Activated CD4-positive, alpha-beta T cell treated with anti-CD3 and anti-CD28 coated beads for 36 hours (primary cell): ENCODE measurements at regions not wholly inside any gene's neighbourhood (a gene's known extent, or its start where the extent isn't known, plus 50 kb on each side); places are given as distances from the start of the nearest gene placed in this dataset.

ENCODE experiments used
- ATAC-seq: fragments of 200-7000 bp; cut with Tn5 transposase; one replicate; pipeline ENCODE4 v1.10.0; 2021; ENCODE audit warnings: mild to moderate bottlenecking, moderate library complexity
- CTCF ChIA-PET: fragments of 350-600 bp; sonication (Branson Sonifier 250); formaldehyde crosslinking; loops from one replicate; lab custom pipeline; 2021; ENCODE audit warnings: antibody characterized with exemption; lab: Charles Lee
- POLR2A ChIA-PET: fragments of 350-600 bp; sonication (Branson Sonifier 250); formaldehyde crosslinking; loops from one replicate; lab custom pipeline; 2021; ENCODE audit warnings: antibody characterized with exemption, inconsistent platforms; lab: Charles Lee
- DNase-seq: peaks from one replicate; pipeline ENCODE4 v3.0.0-alpha.2; 2020
- H3K27ac Mint-ChIP-seq: one replicate; pipeline ENCODE4 v1.8.0; 2021; ENCODE audit warnings: mixed read lengths
- H3K27me3 Mint-ChIP-seq: one replicate; pipeline ENCODE4 v1.8.0; 2021; ENCODE audit warnings: mixed read lengths
- H3K36me3 Mint-ChIP-seq: one replicate; pipeline ENCODE4 v1.8.0; 2021; ENCODE audit warnings: low read depth, mixed read lengths
- H3K4me1 Mint-ChIP-seq: one replicate; pipeline ENCODE4 v1.8.0; 2021; ENCODE audit warnings: mixed read lengths
- H3K4me3 Mint-ChIP-seq: one replicate; pipeline ENCODE4 v1.8.0; 2021; ENCODE audit warnings: mild to moderate bottlenecking, moderate library complexity, mixed read lengths
- H3K9me3 Mint-ChIP-seq: one replicate; pipeline ENCODE4 v1.8.0; 2021; ENCODE audit warnings: low read depth, mixed read lengths
- intact Hi-C, 2 experiments: fragments of 100-400 bp; cut with DNase I in 1 of 2; cut with micrococcal nuclease in 1 of 2; formaldehyde crosslinking; loops; one replicate each; pipeline versions ENCODE4 v1.14.2 to v1.15.1; 2022 to 2024; cut with DNase I, micrococcal nuclease

- H3K9me3 Mint-ChIP-seq, result no peaks in the 10 kb centered on the region
- no peaks in the 10 kb centered on the region for H3K36me3 Mint-ChIP-seq
- H3K27me3 Mint-ChIP-seq, result no peaks in the 10 kb centered on the region
- ChIA-PET POLR2A (no interaction called here), CTCF (interaction anchor here (0.6 to 0.9 kb wide), 2 partner anchors 1011 to 1791 kb away, joined by 3 to 4 read pairs; no protein-coding TSS in a partner anchor)
- DNase-seq (no peak), ATAC-seq (no peak)
- no peaks in the 10 kb centered on the region for H3K4me1 Mint-ChIP-seq
- no peak overlapping the region for H3K27ac Mint-ChIP-seq
- intact Hi-C loops, result no loop called here
- H3K4me3 Mint-ChIP-seq, result no peak overlapping the region
These were observed 220.5 kb downstream of the PMAIP1 start for GRCh38 chr18:60120231-60120750.

GRCh38 chr18:60117321-60117720 is 217.5 kb downstream of the PMAIP1 start:
- Mint-ChIP-seq H3K9me3 (no peaks in the 10 kb centered on the region), H3K27me3 (peaks cover 4% of the 10 kb centered on the region), H3K4me1 (no peaks in the 10 kb centered on the region), H3K4me3 (no peak overlapping the region), H3K27ac (no peak overlapping the region), H3K36me3 (no peaks in the 10 kb centered on the region)
- ChIA-PET POLR2A (no interaction called here), CTCF (no interaction called here)
- intact Hi-C loops, result no loop called here
- no peak for DNase-seq
- no peak for ATAC-seq

GRCh38 chr18:60113396-60113795 is 213.6 kb downstream of the PMAIP1 start:
- Mint-ChIP-seq H3K9me3 (no peaks in the 10 kb centered on the region), H3K36me3 (no peaks in the 10 kb centered on the region), H3K4me3 (no peak overlapping the region), H3K4me1 (no peaks in the 10 kb centered on the region), H3K27me3 (peaks cover 4% of the 10 kb centered on the region), H3K27ac (no peak overlapping the region)
- intact Hi-C loops, result no loop called here
- ChIA-PET CTCF (no interaction called here), POLR2A (no interaction called here)
- DNase-seq (no peak), ATAC-seq (no peak)

- no peak for ATAC-seq
- POLR2A ChIA-PET, result no interaction called here
- Mint-ChIP-seq H3K4me3 (no peak overlapping the region), H3K9me3 (no peaks in the 10 kb centered on the region), H3K27me3 (peaks cover 4% of the 10 kb centered on the region), H3K4me1 (no peaks in the 10 kb centered on the region), H3K36me3 (no peaks in the 10 kb centered on the region), H3K27ac (no peak overlapping the region)
- DNase-seq, result no peak
- CTCF ChIA-PET, result no interaction called here
- intact Hi-C loops, result no loop called here
These were observed 212.6 kb downstream of the PMAIP1 start for GRCh38 chr18:60112369-60112768.

GRCh38 chr18:60111525-60111924 is 211.7 kb downstream of the PMAIP1 start:
- Mint-ChIP-seq H3K27me3 (peaks cover 4% of the 10 kb centered on the region), H3K36me3 (no peaks in the 10 kb centered on the region), H3K27ac (no peak overlapping the region), H3K4me1 (no peaks in the 10 kb centered on the region), H3K9me3 (no peaks in the 10 kb centered on the region), H3K4me3 (no peak overlapping the region)
- DNase-seq (no peak), ATAC-seq (no peak)
- ChIA-PET POLR2A (no interaction called here), CTCF (interaction anchor here (0.7 kb wide), 1 partner anchor 1046 kb away, joined by 3 read pairs; no protein-coding TSS in a partner anchor)
- intact Hi-C loops, result no loop called here

- ATAC-seq (no peak), DNase-seq (no peak)
- no peaks in the 10 kb centered on the region for H3K9me3 Mint-ChIP-seq
- H3K36me3 Mint-ChIP-seq, result no peaks in the 10 kb centered on the region
- no peaks in the 10 kb centered on the region for H3K4me1 Mint-ChIP-seq
- ChIA-PET POLR2A (no interaction called here), CTCF (interaction anchor here (0.7 kb wide), 1 partner anchor 1047 kb away, joined by 3 read pairs; no protein-coding TSS in a partner anchor)
- H3K27me3 Mint-ChIP-seq, result peaks cover 4% of the 10 kb centered on the region
- H3K27ac Mint-ChIP-seq, result no peak overlapping the region
- intact Hi-C loops, result no loop called here
- no peak overlapping the region for H3K4me3 Mint-ChIP-seq
These were observed 211.0 kb downstream of the PMAIP1 start for GRCh38 chr18:60110836-60111235.

GRCh38 chr18:60100778-60101177 is 201.0 kb downstream of the PMAIP1 start:
- Mint-ChIP-seq H3K9me3 (no peaks in the 10 kb centered on the region), H3K27ac (no peak overlapping the region), H3K27me3 (no peaks in the 10 kb centered on the region), H3K4me3 (no peak overlapping the region), H3K4me1 (no peaks in the 10 kb centered on the region), H3K36me3 (no peaks in the 10 kb centered on the region)
- ChIA-PET POLR2A (no interaction called here), CTCF (interaction anchor here (0.5 to 1.1 kb wide), 2 partner anchors 14 to 53 kb away, joined by 3 read pairs; no protein-coding TSS in a partner anchor)
- intact Hi-C loops, result no loop called here
- DNase-seq (no peak), ATAC-seq (no peak)

GRCh38 chr18:60099709-60100108 is 199.9 kb downstream of the PMAIP1 start:
- Mint-ChIP-seq H3K36me3 (no peaks in the 10 kb centered on the region), H3K9me3 (no peaks in the 10 kb centered on the region), H3K27me3 (no peaks in the 10 kb centered on the region), H3K4me1 (no peaks in the 10 kb centered on the region), H3K4me3 (no peak overlapping the region), H3K27ac (no peak overlapping the region)
- ATAC-seq (no peak), DNase-seq (no peak)
- intact Hi-C loops, result no loop called here
- CTCF ChIA-PET, result no interaction called here
- POLR2A ChIA-PET, result no interaction called here

GRCh38 chr18:60096428-60096827 is 196.6 kb downstream of the PMAIP1 start:
- ChIA-PET CTCF (no interaction called here), POLR2A (no interaction called here)
- H3K9me3 Mint-ChIP-seq, result peaks cover 6% of the 10 kb centered on the region
- intact Hi-C loops, result no loop called here
- DNase-seq (no peak), ATAC-seq (no peak)
- H3K27me3 Mint-ChIP-seq, result no peaks in the 10 kb centered on the region
- H3K4me1 Mint-ChIP-seq, result no peaks in the 10 kb centered on the region
- no peak overlapping the region for H3K4me3 Mint-ChIP-seq
- no peaks in the 10 kb centered on the region for H3K36me3 Mint-ChIP-seq
- no peak overlapping the region for H3K27ac Mint-ChIP-seq

- H3K4me1 Mint-ChIP-seq, result no peaks in the 10 kb centered on the region
- H3K27me3 Mint-ChIP-seq, result no peaks in the 10 kb centered on the region
- H3K27ac Mint-ChIP-seq, result no peak overlapping the region
- POLR2A ChIA-PET, result no interaction called here
- intact Hi-C loops, result no loop called here
- ATAC-seq, result no peak
- no peak overlapping the region for H3K4me3 Mint-ChIP-seq
- CTCF ChIA-PET, result no interaction called here
- peaks cover 6% of the 10 kb centered on the region for H3K9me3 Mint-ChIP-seq
- no peak for DNase-seq
- H3K36me3 Mint-ChIP-seq, result no peaks in the 10 kb centered on the region
These were observed 192.3 kb downstream of the PMAIP1 start for GRCh38 chr18:60092073-60092472.

GRCh38 chr18:60090170-60090569 is 190.4 kb downstream of the PMAIP1 start:
- Mint-ChIP-seq H3K4me3 (no peak overlapping the region), H3K36me3 (no peaks in the 10 kb centered on the region), H3K27me3 (no peaks in the 10 kb centered on the region), H3K27ac (no peak overlapping the region), H3K4me1 (no peaks in the 10 kb centered on the region), H3K9me3 (peaks cover 6% of the 10 kb centered on the region)
- intact Hi-C loops, result no loop called here
- ChIA-PET POLR2A (no interaction called here), CTCF (interaction anchor here (0.6 kb wide), 1 partner anchor 1911 kb away, joined by 3 read pairs; no protein-coding TSS in a partner anchor)
- DNase-seq, result no peak
- ATAC-seq, result no peak

GRCh38 chr18:60082790-60083189 is 183.0 kb downstream of the PMAIP1 start:
- CTCF ChIA-PET, result no interaction called here
- no peak overlapping the region for H3K4me3 Mint-ChIP-seq
- H3K27me3 Mint-ChIP-seq, result no peaks in the 10 kb centered on the region
- intact Hi-C loops, result no loop called here
- no peaks in the 10 kb centered on the region for H3K4me1 Mint-ChIP-seq
- no peaks in the 10 kb centered on the region for H3K36me3 Mint-ChIP-seq
- ATAC-seq (no peak), DNase-seq (no peak)
- no peaks in the 10 kb centered on the region for H3K9me3 Mint-ChIP-seq
- no peak overlapping the region for H3K27ac Mint-ChIP-seq
- POLR2A ChIA-PET, result no interaction called here
